Natural killer cell (primary cell): ENCODE measurements at regions not wholly inside any gene's neighbourhood (a gene's known extent, or its start where the extent isn't known, plus 50 kb on each side); places are given as distances from the start of the nearest gene placed in this dataset.

Experiments
- ATAC-seq, 3 donors: fragments of 150-1000 bp in 2 of 3; fragments of 200-7000 bp in 1 of 3; cut with Tn5 transposase; 1 replicate in 1 of 3; 2 replicates in 2 of 3; pipeline ENCODE4 v1.10.0; 2021; ENCODE audit warnings: mild to moderate bottlenecking in 2 of 3, moderate library complexity in 2 of 3
- DNase-seq, 2 donors: peaks; one replicate each; pipeline versions ENCODE4 v3.0.0 to v3.0.0-alpha.2; 2013 to 2021; ENCODE audit warnings: mixed read lengths in 1 of 2
- H3K27ac ChIP-seq: one replicate; pipeline ENCODE4 v1.5.1; 2013; ENCODE audit warnings: mild to moderate bottlenecking, low read length
- H3K27me3 ChIP-seq: one replicate; pipeline ENCODE4 v1.6.1; 2013; ENCODE audit warnings: low read length; ENCODE audit not compliant: control insufficient read depth, insufficient read depth
- H3K36me3 ChIP-seq: one replicate; pipeline ENCODE4 v1.6.1; 2013; ENCODE audit warnings: low read length; ENCODE audit not compliant: control insufficient read depth, insufficient read depth
- H3K4me1 ChIP-seq: one replicate; pipeline ENCODE4 v1.6.1; 2013; ENCODE audit warnings: low read length; ENCODE audit not compliant: control insufficient read depth, insufficient read depth
- H3K4me3 ChIP-seq: one replicate; pipeline ENCODE4 v1.5.1; 2013; ENCODE audit warnings: low read length
- H3K9me3 ChIP-seq: one replicate; pipeline ENCODE4 v1.6.1; 2013; ENCODE audit warnings: low read length; ENCODE audit not compliant: control insufficient read depth, insufficient read depth
- H3K27ac Mint-ChIP-seq, 2 donors: one replicate each; pipeline ENCODE4 v1.8.0; 2022; ENCODE audit warnings: mild to moderate bottlenecking in 2 of 2, mixed read lengths in 2 of 2, moderate library complexity in 1 of 2
- H3K27me3 Mint-ChIP-seq, 2 donors: one replicate each; pipeline ENCODE4 v1.8.0; 2022; ENCODE audit warnings: low read depth in 2 of 2, mixed read lengths in 2 of 2
- H3K36me3 Mint-ChIP-seq: one replicate; pipeline ENCODE4 v1.8.0; 2022; ENCODE audit warnings: mixed read lengths
- H3K4me1 Mint-ChIP-seq, 2 donors: one replicate each; pipeline ENCODE4 v1.8.0; 2022; ENCODE audit warnings: mixed read lengths in 2 of 2
- H3K4me3 Mint-ChIP-seq: one replicate; pipeline ENCODE4 v1.8.0; 2022; ENCODE audit warnings: mild to moderate bottlenecking, moderate library complexity, mixed read lengths
- H3K9me3 Mint-ChIP-seq, 2 donors: one replicate each; pipeline ENCODE4 v1.8.0; 2022; ENCODE audit warnings: mixed read lengths in 2 of 2
- CTCF ChIP-seq: fragments of 200-600 bp; IDR thresholded peaks from one replicate; pipeline ENCODE4 v1.8.0; 2022; ENCODE audit warnings: antibody characterized with exemption
- WGBS: methylation state at CpG from one replicate; pipeline ENCODE4 v1.1.7; 2013; ENCODE audit warnings: missing lambda C conversion rate; ENCODE audit not compliant: insufficient coverage; 5-methylcytosine and 5-hydroxymethylcytosine counted together
- intact Hi-C: fragments of 100-400 bp; cut with micrococcal nuclease; formaldehyde crosslinking; loops from one replicate; pipeline ENCODE4 v1.14.2; 2022

GRCh38 chr5:88502179-88503040, 233.8 kb upstream of the TMEM161B start:
- DNase-seq (peak in 1 of 2 donors; percentile 56), ATAC-seq (peak; percentile 66 to 89 (median 87))
- H3K27me3 ChIP-seq: no peaks in the 10 kb centered on the region
- H3K27ac ChIP-seq: peak overlapping the region; percentile 59
- peaks cover 2% of the 10 kb centered on the region for H3K4me1 ChIP-seq
- peak overlapping the region; percentile 54 for H3K4me3 ChIP-seq
- H3K4me3 Mint-ChIP-seq: peak overlapping the region; percentile 89
- no peak for TF ChIP-seq CTCF
- H3K4me1 Mint-ChIP-seq: peaks cover 12 to 15% of the 10 kb centered on the region in 2 donors
- WGBS: 15% methylated on average over 5 of the region's 6 CpGs
- peak overlapping the region; percentile 60 to 77 for H3K27ac Mint-ChIP-seq
- no peaks in the 10 kb centered on the region for H3K36me3 Mint-ChIP-seq
- H3K27me3 Mint-ChIP-seq: peaks cover 9 to 15% of the 10 kb centered on the region in 2 donors
- H3K9me3 Mint-ChIP-seq: no peaks in the 10 kb centered on the region
- no peaks in the 10 kb centered on the region for H3K9me3 ChIP-seq
- intact Hi-C loops: loop anchor here (1.0 kb wide), 2 partner anchors 298 to 361 kb away; no protein-coding TSS in a partner anchor
- no peaks in the 10 kb centered on the region for H3K36me3 ChIP-seq

- Mint-ChIP-seq H3K27me3 (peaks cover 31 to 42% of the 10 kb centered on the region in 2 donors), H3K9me3 (no peaks in the 10 kb centered on the region)
- 71% methylated on average over 2 of the region's 2 CpGs for WGBS
Measured at GRCh38 chr5:88495810-88496209, 227.2 kb upstream of the TMEM161B start.

GRCh38 chr5:88490874-88491273, 222.2 kb upstream of the TMEM161B start:
- Histone ChIP-seq H3K4me3 (no peak overlapping the region), H3K27me3 (peaks cover 4% of the 10 kb centered on the region), H3K27ac (no peak overlapping the region), H3K9me3 (no peaks in the 10 kb centered on the region), H3K36me3 (no peaks in the 10 kb centered on the region), H3K4me1 (no peaks in the 10 kb centered on the region)
- Mint-ChIP-seq H3K27me3 (peaks cover 28 to 49% of the 10 kb centered on the region in 2 donors), H3K4me1 (no peaks in the 10 kb centered on the region), H3K36me3 (no peaks in the 10 kb centered on the region), H3K4me3 (no peak overlapping the region), H3K27ac (no peak overlapping the region), H3K9me3 (no peaks in the 10 kb centered on the region)
- ATAC-seq (no peak), DNase-seq (no peak)
- intact Hi-C loops: no loop called here
- no peak for TF ChIP-seq CTCF
- WGBS: 74% methylated on average over 2 of the region's 4 CpGs

More at GRCh38 chr5:88495810-88496209, 227.2 kb upstream of the TMEM161B start:
- intact Hi-C loops: no loop called here
- H3K4me1 ChIP-seq: no peaks in the 10 kb centered on the region
- DNase-seq (no peak), ATAC-seq (no peak)
- H3K4me3 ChIP-seq: no peak overlapping the region
- no peak overlapping the region for H3K27ac Mint-ChIP-seq
- no peak overlapping the region for H3K4me3 Mint-ChIP-seq
- H3K27ac ChIP-seq: no peak overlapping the region
- H3K9me3 ChIP-seq: no peaks in the 10 kb centered on the region
- H3K36me3 Mint-ChIP-seq: no peaks in the 10 kb centered on the region
- no peaks in the 10 kb centered on the region for H3K36me3 ChIP-seq
- H3K4me1 Mint-ChIP-seq: no peaks in the 10 kb centered on the region
- no peak for TF ChIP-seq CTCF
- H3K27me3 ChIP-seq: no peaks in the 10 kb centered on the region
